Neuron (in vitro differentiated cells): ENCODE measurements at regions not wholly inside any gene's neighbourhood (a gene's known extent, or its start where the extent isn't known, plus 50 kb on each side); places are given as distances from the start of the nearest gene placed in this dataset.
"Not testable (repeated sequence)": the region's sequence is repeated elsewhere in the genome, so short reads cannot be mapped to it uniquely, and the experiment has no call there.

Experiments
- H2AFZ ChIP-seq: one replicate; pipeline ENCODE4 v1.6.1; 2013; ENCODE audit warnings: low read depth, mild to moderate bottlenecking, inconsistent platforms, low read length, moderate library complexity
- H3K27me3 ChIP-seq: one replicate; pipeline ENCODE4 v1.6.1; 2013; ENCODE audit warnings: low read length; ENCODE audit not compliant: insufficient read depth
- H3K36me3 ChIP-seq: one replicate; pipeline ENCODE4 v1.6.1; 2013; ENCODE audit warnings: low read length; ENCODE audit not compliant: insufficient read depth
- H3K4me1 ChIP-seq: one replicate; pipeline ENCODE4 v1.6.1; 2013; ENCODE audit warnings: low read length; ENCODE audit not compliant: insufficient read depth
- H3K4me3 ChIP-seq: 2 replicates; pipeline ENCODE4 v1.5.1; 2013; ENCODE audit warnings: mild to moderate bottlenecking, low read length, moderate library complexity
- H3K9me3 ChIP-seq: one replicate; pipeline ENCODE4 v1.6.1; 2013; ENCODE audit warnings: low read length

GRCh38 chr11:116689413-116690127 is 83.2 kb downstream of the BUD13 start:
- H3K27me3 ChIP-seq: peaks cover 8% of the 10 kb centered on the region

GRCh38 chr11:116688202-116688540 is 84.6 kb downstream of the BUD13 start:
- Histone ChIP-seq H2AFZ (no peak overlapping the region), H3K4me3 (no peak overlapping the region), H3K9me3 (no peaks in the 10 kb centered on the region), H3K36me3 (no peaks in the 10 kb centered on the region), H3K27me3 (no peaks in the 10 kb centered on the region), H3K4me1 (peaks cover 9% of the 10 kb centered on the region)

More at GRCh38 chr11:116689413-116690127, 83.2 kb downstream of the BUD13 start:
- H2AFZ ChIP-seq: no peak overlapping the region
- H3K36me3 ChIP-seq: no peaks in the 10 kb centered on the region
- no peak overlapping the region for H3K4me3 ChIP-seq
- H3K9me3 ChIP-seq: no peaks in the 10 kb centered on the region
- peaks cover 9% of the 10 kb centered on the region for H3K4me1 ChIP-seq

GRCh38 chr11:116687458-116688201 is 85.2 kb downstream of the BUD13 start:
- H3K4me3 ChIP-seq: no peak overlapping the region
- H3K4me1 ChIP-seq: peaks cover 9% of the 10 kb centered on the region
- H3K36me3 ChIP-seq: no peaks in the 10 kb centered on the region
- H3K9me3 ChIP-seq: no peaks in the 10 kb centered on the region
- H3K27me3 ChIP-seq: no peaks in the 10 kb centered on the region
- no peak overlapping the region for H2AFZ ChIP-seq

- Histone ChIP-seq H3K36me3 (no peaks in the 10 kb centered on the region), H3K4me1 (peaks cover 9% of the 10 kb centered on the region), H2AFZ (no peak overlapping the region), H3K9me3 (no peaks in the 10 kb centered on the region), H3K4me3 (no peak overlapping the region), H3K27me3 (no peaks in the 10 kb centered on the region)
These were observed 85.9 kb downstream of the BUD13 start for GRCh38 chr11:116686866-116687265.

- Histone ChIP-seq H3K36me3 (no peaks in the 10 kb centered on the region), H3K4me3 (no peak overlapping the region), H2AFZ (no peak overlapping the region), H3K27me3 (no peaks in the 10 kb centered on the region), H3K4me1 (peaks cover 9% of the 10 kb centered on the region), H3K9me3 (no peaks in the 10 kb centered on the region)
These were observed 88.8 kb downstream of the BUD13 start for GRCh38 chr11:116683982-116684381.

GRCh38 chr11:116680349-116681125 is 92.2 kb downstream of the BUD13 start:
- H3K4me3 ChIP-seq: no peak overlapping the region
- no peaks in the 10 kb centered on the region for H3K36me3 ChIP-seq
- H2AFZ ChIP-seq: no peak overlapping the region
- H3K27me3 ChIP-seq: no peaks in the 10 kb centered on the region
- no peaks in the 10 kb centered on the region for H3K9me3 ChIP-seq
- H3K4me1 ChIP-seq: no peaks in the 10 kb centered on the region

- Histone ChIP-seq H3K36me3 (no peaks in the 10 kb centered on the region), H2AFZ (no peak overlapping the region), H3K4me3 (no peak overlapping the region), H3K27me3 (no peaks in the 10 kb centered on the region), H3K9me3 (no peaks in the 10 kb centered on the region), H3K4me1 (no peaks in the 10 kb centered on the region)
These were observed 93.9 kb downstream of the BUD13 start for GRCh38 chr11:116678887-116679286.

GRCh38 chr11:116667318-116667717 is 105.5 kb downstream of the BUD13 start:
- H3K27me3 ChIP-seq, H3K4me3 ChIP-seq, H3K36me3 ChIP-seq, H3K9me3 ChIP-seq, H3K4me1 ChIP-seq, H2AFZ ChIP-seq: not testable (repeated sequence)

- not testable (repeated sequence) for H3K27me3 ChIP-seq, H2AFZ ChIP-seq, H3K9me3 ChIP-seq, H3K36me3 ChIP-seq, H3K4me1 ChIP-seq, H3K4me3 ChIP-seq
These were observed 106.0 kb downstream of the BUD13 start for GRCh38 chr11:116666673-116667249.

- Histone ChIP-seq H3K36me3 (no peaks in the 10 kb centered on the region), H2AFZ (no peak overlapping the region), H3K4me3 (no peak overlapping the region), H3K9me3 (no peaks in the 10 kb centered on the region), H3K27me3 (peaks cover 2% of the 10 kb centered on the region), H3K4me1 (no peaks in the 10 kb centered on the region)
These were observed 107.3 kb downstream of the BUD13 start for GRCh38 chr11:116665523-116665922.

- H3K36me3 ChIP-seq: no peaks in the 10 kb centered on the region
- H2AFZ ChIP-seq: no peak overlapping the region
- peaks cover 4% of the 10 kb centered on the region for H3K27me3 ChIP-seq
- no peak overlapping the region for H3K4me3 ChIP-seq
- H3K4me1 ChIP-seq: no peaks in the 10 kb centered on the region
- H3K9me3 ChIP-seq: no peaks in the 10 kb centered on the region
These were observed 111.7 kb downstream of the BUD13 start for GRCh38 chr11:116661056-116661455.

- H3K36me3 ChIP-seq: no peaks in the 10 kb centered on the region
- H3K27me3 ChIP-seq: peaks cover 4% of the 10 kb centered on the region
- H3K4me3 ChIP-seq: no peak overlapping the region
- H2AFZ ChIP-seq: no peak overlapping the region
- H3K9me3 ChIP-seq: no peaks in the 10 kb centered on the region
- no peaks in the 10 kb centered on the region for H3K4me1 ChIP-seq
These were observed 112.8 kb downstream of the BUD13 start for GRCh38 chr11:116660011-116660410.
